Left ventricle myocardium inferior (tissue), 1 donor: ENCODE measurements at regions not wholly inside any gene's neighbourhood (a gene's known extent, or its start where the extent isn't known, plus 50 kb on each side); places are given as distances from the start of the nearest gene placed in this dataset.

Experiments
- DNase-seq: peaks from one replicate; pipeline ENCODE4 v3.0.0-alpha.2; 2020
- H3K27ac ChIP-seq: fragments of 200-600 bp; replicated peaks from 2 replicates; pipeline ENCODE4 v1.8.0; 2021
- H3K27me3 ChIP-seq: fragments of 200-600 bp; 2 replicates; pipeline ENCODE4 v1.8.0; 2021; ENCODE audit warnings: low read depth
- H3K36me3 ChIP-seq: fragments of 200-600 bp; 2 replicates; pipeline ENCODE4 v1.8.0; 2021
- H3K4me1 ChIP-seq: fragments of 200-600 bp; 2 replicates; pipeline ENCODE4 v1.8.0; 2021
- H3K4me3 ChIP-seq: fragments of 200-600 bp; 2 replicates; pipeline ENCODE4 v1.8.0; 2021; ENCODE audit warnings: mild to moderate bottlenecking, moderate library complexity
- H3K9me3 ChIP-seq: fragments of 200-600 bp; replicated peaks from 2 replicates; pipeline ENCODE4 v1.8.0; 2021
- intact Hi-C: fragments of 100-400 bp; cut with micrococcal nuclease; formaldehyde crosslinking; loops from one replicate; pipeline ENCODE4 v1.11.0; 2022
- TF ChIP-seq, protein P1 (sequence below): fragments of 200-600 bp; IDR thresholded peaks from 2 replicates; pipeline ENCODE4 v1.8.0; 2021; ENCODE audit warnings: antibody characterized with exemption, mild to moderate bottlenecking, borderline replicate concordance
- donor health status: DM: no; HTN: yes; CAD: no; lungs with severe emphysema.

DNA sequence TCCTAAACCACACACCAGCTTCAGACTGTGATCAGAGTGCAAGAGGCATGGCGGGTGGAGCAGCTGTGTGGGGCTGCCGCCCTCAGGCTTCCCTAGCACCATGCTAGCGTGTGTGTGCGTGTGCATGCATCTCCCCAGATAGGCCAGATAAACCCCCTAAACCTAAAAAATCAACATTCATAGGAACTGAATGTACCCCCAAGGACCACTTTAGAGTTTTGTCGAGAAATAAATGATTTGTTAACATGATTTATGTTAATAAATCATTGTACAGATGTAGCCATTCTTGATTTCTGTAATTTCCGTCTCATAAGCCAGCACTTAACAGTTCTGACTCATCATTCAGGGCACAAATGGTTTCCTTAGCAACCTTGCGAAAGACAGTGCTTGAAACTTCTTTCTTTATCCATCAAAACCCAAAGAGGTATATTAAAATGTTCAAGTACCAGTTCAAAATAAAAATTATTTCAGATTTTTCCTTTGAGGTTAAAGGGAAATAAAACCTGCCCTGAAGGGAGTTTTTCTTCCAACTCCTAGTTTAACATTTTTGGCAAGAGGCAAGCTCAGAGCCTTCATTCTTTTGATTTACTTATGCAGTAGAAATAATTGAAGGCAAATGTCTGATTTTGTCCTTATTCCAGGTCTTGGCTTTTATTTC is 206.2 kb upstream of the RGS6 start:
- H3K4me3 ChIP-seq = no peak overlapping the region
- intact Hi-C loops = loop anchor here (10.0 kb wide), 1 partner anchor 129 kb away; no protein-coding TSS in a partner anchor
- peaks cover 25% of the 10 kb centered on the region for H3K36me3 ChIP-seq
- no peaks in the 10 kb centered on the region for H3K27me3 ChIP-seq
- no peak for DNase-seq
- no peaks in the 10 kb centered on the region for H3K9me3 ChIP-seq
- H3K27ac ChIP-seq = no peak overlapping the region
- TF ChIP-seq, protein P1, sequence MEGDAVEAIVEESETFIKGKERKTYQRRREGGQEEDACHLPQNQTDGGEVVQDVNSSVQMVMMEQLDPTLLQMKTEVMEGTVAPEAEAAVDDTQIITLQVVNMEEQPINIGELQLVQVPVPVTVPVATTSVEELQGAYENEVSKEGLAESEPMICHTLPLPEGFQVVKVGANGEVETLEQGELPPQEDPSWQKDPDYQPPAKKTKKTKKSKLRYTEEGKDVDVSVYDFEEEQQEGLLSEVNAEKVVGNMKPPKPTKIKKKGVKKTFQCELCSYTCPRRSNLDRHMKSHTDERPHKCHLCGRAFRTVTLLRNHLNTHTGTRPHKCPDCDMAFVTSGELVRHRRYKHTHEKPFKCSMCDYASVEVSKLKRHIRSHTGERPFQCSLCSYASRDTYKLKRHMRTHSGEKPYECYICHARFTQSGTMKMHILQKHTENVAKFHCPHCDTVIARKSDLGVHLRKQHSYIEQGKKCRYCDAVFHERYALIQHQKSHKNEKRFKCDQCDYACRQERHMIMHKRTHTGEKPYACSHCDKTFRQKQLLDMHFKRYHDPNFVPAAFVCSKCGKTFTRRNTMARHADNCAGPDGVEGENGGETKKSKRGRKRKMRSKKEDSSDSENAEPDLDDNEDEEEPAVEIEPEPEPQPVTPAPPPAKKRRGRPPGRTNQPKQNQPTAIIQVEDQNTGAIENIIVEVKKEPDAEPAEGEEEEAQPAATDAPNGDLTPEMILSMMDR = no peak
- H3K4me1 ChIP-seq = peaks cover 2% of the 10 kb centered on the region

DNA sequence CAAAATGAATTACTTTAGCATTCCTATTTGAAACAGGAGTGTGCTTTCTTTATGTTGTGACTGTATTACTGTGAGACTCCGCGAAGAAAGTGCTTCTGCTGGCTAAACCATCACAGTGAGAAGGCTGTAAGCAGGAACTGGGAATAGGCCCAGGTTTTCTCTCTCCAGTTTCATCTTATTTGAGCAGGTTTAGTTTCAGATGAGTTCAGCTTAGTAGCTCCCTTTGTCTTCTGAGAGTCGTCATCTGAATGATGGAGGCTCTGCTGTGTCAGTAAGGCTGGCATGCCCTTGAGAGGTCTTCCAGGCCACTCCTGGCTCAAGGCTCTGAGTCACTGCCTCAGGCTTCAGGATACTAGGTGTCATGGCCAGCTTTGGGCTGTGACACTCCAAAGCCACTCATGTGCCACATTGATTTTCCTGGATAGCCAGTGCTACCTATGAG is 205.6 kb upstream of the RGS6 start:
- Histone ChIP-seq H3K4me1 (no peaks in the 10 kb centered on the region), H3K9me3 (no peaks in the 10 kb centered on the region), H3K27me3 (no peaks in the 10 kb centered on the region), H3K36me3 (peaks cover 28% of the 10 kb centered on the region), H3K4me3 (no peak overlapping the region), H3K27ac (no peak overlapping the region)
- TF ChIP-seq, protein P1 = no peak
- intact Hi-C loops = loop anchor here (10.0 kb wide), 1 partner anchor 128 kb away; no protein-coding TSS in a partner anchor
- no peak for DNase-seq

DNA sequence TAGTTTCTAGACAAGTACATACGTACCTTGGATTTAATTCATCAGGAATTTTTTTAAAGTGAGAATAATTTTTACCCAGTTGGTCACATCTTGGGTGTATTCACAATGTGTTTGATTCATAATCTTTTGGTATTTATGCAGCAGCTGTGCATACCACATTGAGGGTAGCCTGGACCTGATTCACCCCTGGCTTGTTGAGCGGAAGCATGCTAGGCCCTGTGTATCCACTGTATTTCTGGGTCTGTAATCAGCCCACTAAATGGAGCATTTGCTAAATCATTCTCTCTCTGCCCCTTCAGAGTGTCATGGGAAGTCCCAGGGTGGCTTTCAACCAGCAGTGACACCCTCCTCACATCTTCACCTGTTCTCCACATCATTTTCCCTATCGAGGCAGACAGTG is 203.8 kb upstream of the RGS6 start:
- intact Hi-C loops = loop anchor here (10.0 kb wide), 1 partner anchor 126 kb away; no protein-coding TSS in a partner anchor
- TF ChIP-seq, protein P1 = no peak
- no peak for DNase-seq
- Histone ChIP-seq H3K27me3 (no peaks in the 10 kb centered on the region), H3K4me3 (no peak overlapping the region), H3K36me3 (peaks cover 28% of the 10 kb centered on the region), H3K9me3 (no peaks in the 10 kb centered on the region), H3K4me1 (no peaks in the 10 kb centered on the region), H3K27ac (no peak overlapping the region)

DNA sequence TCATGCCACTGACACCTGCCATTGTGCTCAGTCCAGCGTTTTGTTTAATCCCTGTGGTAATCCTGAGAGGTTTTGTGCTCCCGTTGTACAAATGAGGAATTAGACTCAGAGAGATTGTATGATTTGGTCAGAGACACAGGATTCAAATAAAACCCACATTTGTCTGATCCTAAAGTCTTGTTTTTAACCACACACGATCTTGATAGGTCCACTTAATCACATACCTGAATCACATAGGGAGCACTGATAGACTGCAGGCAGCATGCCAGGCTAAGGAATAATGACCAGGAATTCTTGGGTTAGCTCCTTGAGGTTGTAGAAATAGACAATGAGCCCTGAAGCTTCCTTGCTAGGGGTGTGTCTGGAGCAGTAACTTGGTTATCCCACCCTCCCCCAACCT is 202.6 kb upstream of the RGS6 start:
- Histone ChIP-seq H3K27me3 (no peaks in the 10 kb centered on the region), H3K27ac (no peak overlapping the region), H3K9me3 (no peaks in the 10 kb centered on the region), H3K36me3 (peaks cover 23% of the 10 kb centered on the region), H3K4me1 (no peaks in the 10 kb centered on the region), H3K4me3 (no peak overlapping the region)
- TF ChIP-seq, protein P1 = no peak
- no peak for DNase-seq
- intact Hi-C loops = loop anchor here (10.0 kb wide), 1 partner anchor 125 kb away; no protein-coding TSS in a partner anchor

DNA sequence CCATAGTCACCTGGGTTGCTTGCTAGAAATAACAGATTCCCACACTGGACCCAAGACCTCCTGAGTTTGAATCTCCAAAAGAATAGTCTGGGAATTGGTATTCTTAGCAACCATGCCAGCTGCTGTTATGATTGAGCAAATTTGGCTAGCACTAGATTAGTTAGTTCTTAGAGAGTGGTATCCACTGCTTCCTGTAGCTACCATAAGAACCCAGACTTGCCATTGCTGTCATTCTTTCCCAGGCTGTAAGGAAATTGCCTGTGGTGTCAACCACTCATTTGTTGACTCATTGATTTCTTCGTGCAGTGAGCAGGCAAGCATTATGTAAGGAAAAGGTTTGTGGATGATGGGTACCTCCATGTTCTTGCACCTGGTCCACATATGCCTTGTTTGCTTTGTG is 201.8 kb upstream of the RGS6 start:
- H3K4me1 ChIP-seq = no peaks in the 10 kb centered on the region
- H3K27me3 ChIP-seq = no peaks in the 10 kb centered on the region
- TF ChIP-seq, protein P1 = no peak
- DNase-seq = no peak
- H3K36me3 ChIP-seq = peaks cover 23% of the 10 kb centered on the region
- H3K4me3 ChIP-seq = no peak overlapping the region
- H3K9me3 ChIP-seq = no peaks in the 10 kb centered on the region
- no peak overlapping the region for H3K27ac ChIP-seq
- intact Hi-C loops = no loop called here
